GM23248 (cell line): ENCODE measurements at regions not wholly inside any gene's neighbourhood (a gene's known extent, or its start where the extent isn't known, plus 50 kb on each side); places are given as distances from the start of the nearest gene placed in this dataset.

Experiments used
- DNase-seq: peaks from one replicate; pipeline ENCODE4 v3.0.0-alpha.2; 2015
- H2AFZ ChIP-seq: fragments of 200-600 bp; sonication (generic); 2 replicates; pipeline ENCODE4 v1.6.1; 2016; ENCODE audit warnings: antibody characterized with exemption
- H3F3A ChIP-seq: fragments of 200-600 bp; sonication (generic); 2 replicates; pipeline ENCODE4 v1.6.1; 2016; ENCODE audit warnings: mild to moderate bottlenecking, antibody characterized with exemption, mixed run types; ENCODE audit not compliant: insufficient read depth
- H3K27ac ChIP-seq: fragments of 200-600 bp; sonication (generic); 2 replicates; pipeline ENCODE4 v1.5.1; 2016; ENCODE audit warnings: mild to moderate bottlenecking
- H3K27me3 ChIP-seq: fragments of 200-600 bp; sonication (generic); replicated peaks from 2 replicates; pipeline ENCODE4 v1.6.1; 2016; ENCODE audit warnings: mild to moderate bottlenecking; ENCODE audit not compliant: insufficient read depth
- H3K36me3 ChIP-seq: fragments of 200-600 bp; sonication (generic); 2 replicates; pipeline ENCODE4 v1.6.1; 2016; ENCODE audit warnings: low read depth, mild to moderate bottlenecking
- H3K4me1 ChIP-seq: fragments of 200-600 bp; sonication (generic); 2 replicates; pipeline ENCODE4 v1.6.1; 2016; ENCODE audit warnings: mild to moderate bottlenecking; ENCODE audit not compliant: insufficient read depth
- H3K4me2 ChIP-seq: fragments of 200-600 bp; sonication (generic); one replicate; pipeline ENCODE4 v1.6.1; 2016; ENCODE audit warnings: mild to moderate bottlenecking; ENCODE audit not compliant: unreplicated experiment
- H3K4me3 ChIP-seq: fragments of 200-600 bp; sonication (generic); 2 replicates; pipeline ENCODE4 v1.5.1; 2016; ENCODE audit warnings: mild to moderate bottlenecking
- H3K79me2 ChIP-seq: fragments of 200-600 bp; sonication (generic); 2 replicates; pipeline ENCODE4 v1.6.1; 2016; ENCODE audit warnings: mild to moderate bottlenecking; ENCODE audit not compliant: insufficient read depth
- H3K9ac ChIP-seq: fragments of 200-600 bp; sonication (generic); 2 replicates; pipeline ENCODE4 v1.6.1; 2016; ENCODE audit warnings: mild to moderate bottlenecking
- H3K9me2 ChIP-seq: fragments of 200-600 bp; sonication (generic); 2 replicates; pipeline ENCODE4 v1.6.1; 2016; ENCODE audit warnings: mixed run types, mild to moderate bottlenecking, moderate library complexity; ENCODE audit not compliant: insufficient read depth
- H3K9me3 ChIP-seq: fragments of 200-600 bp; sonication (generic); one replicate; pipeline ENCODE4 v1.6.1; 2017; ENCODE audit warnings: low read depth
- H4K20me1 ChIP-seq: fragments of 200-600 bp; sonication (generic); 2 replicates; pipeline ENCODE4 v1.6.0; 2016; ENCODE audit not compliant: insufficient read depth
- EZH2 ChIP-seq: fragments of 200-600 bp; sonication (generic); IDR thresholded peaks from 2 replicates; pipeline ENCODE4 v1.6.1; 2018; ENCODE audit warnings: antibody characterized with exemption, mild to moderate bottlenecking; ENCODE audit not compliant: insufficient read depth, poor library complexity, severe bottlenecking
- EZH2phosphoT487 ChIP-seq: fragments of 200-600 bp; sonication (generic); IDR thresholded peaks from 2 replicates; pipeline ENCODE4 v1.6.1; 2018; ENCODE audit warnings: antibody characterized with exemption, moderate library complexity, mild to moderate bottlenecking, low read depth; ENCODE audit not compliant: insufficient read depth
- WGBS, 2 experiments: methylation state at CpG; one replicate each; pipeline ENCODE4 v1.1.6; 2015 to 2017; ENCODE audit warnings: low lambda C conversion rate in 2 of 2, low coverage in 1 of 2; ENCODE audit errors: missing lambda C conversion rate in 2 of 2; 5-methylcytosine and 5-hydroxymethylcytosine counted together
- in situ Hi-C: fragments of 300-500 bp; cut with MboI; formaldehyde crosslinking; loops from 2 replicates; pipeline ENCODE4 v1.15.0; 2020

DNA sequence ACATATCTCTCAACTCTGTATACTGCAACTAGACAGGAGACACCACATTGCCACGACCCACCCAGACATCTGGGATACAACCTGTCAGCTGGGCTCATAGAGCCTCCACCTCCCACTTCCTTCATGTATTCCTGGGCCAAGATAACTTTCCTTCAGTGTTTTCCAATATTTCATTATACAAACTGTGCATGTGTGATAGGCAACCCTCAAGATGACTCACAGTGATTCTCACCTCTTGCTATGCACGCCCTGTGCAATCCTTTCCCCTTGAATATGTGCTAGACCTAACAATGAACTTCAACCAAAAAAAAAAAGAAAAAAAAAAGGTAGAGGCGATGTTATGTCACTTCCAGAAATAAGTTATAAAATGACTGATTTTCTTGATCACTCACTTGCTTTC, 138.0 kb upstream of the ALCAM start:
- Histone ChIP-seq H3K36me3 (no peaks in the 10 kb centered on the region), H3K9me2 (no peaks in the 10 kb centered on the region), H2AFZ (no peak overlapping the region), H3K4me1 (no peaks in the 10 kb centered on the region), H3F3A (no peaks in the 10 kb centered on the region), H3K27me3 (no peaks in the 10 kb centered on the region), H3K9me3 (no peaks in the 10 kb centered on the region), H3K9ac (no peak overlapping the region), H3K4me3 (no peak overlapping the region), H3K4me2 (no peak overlapping the region), H3K79me2 (no peaks in the 10 kb centered on the region), H4K20me1 (no peaks in the 10 kb centered on the region), H3K27ac (no peak overlapping the region)
- no peak for DNase-seq
- in situ Hi-C loops: no loop called here
- TF ChIP-seq EZH2phosphoT487 (no peak), EZH2 (no peak)
- 45 to 49% methylated on average over 3 of the region's 3 CpGs for WGBS, 2 experiments

DNA sequence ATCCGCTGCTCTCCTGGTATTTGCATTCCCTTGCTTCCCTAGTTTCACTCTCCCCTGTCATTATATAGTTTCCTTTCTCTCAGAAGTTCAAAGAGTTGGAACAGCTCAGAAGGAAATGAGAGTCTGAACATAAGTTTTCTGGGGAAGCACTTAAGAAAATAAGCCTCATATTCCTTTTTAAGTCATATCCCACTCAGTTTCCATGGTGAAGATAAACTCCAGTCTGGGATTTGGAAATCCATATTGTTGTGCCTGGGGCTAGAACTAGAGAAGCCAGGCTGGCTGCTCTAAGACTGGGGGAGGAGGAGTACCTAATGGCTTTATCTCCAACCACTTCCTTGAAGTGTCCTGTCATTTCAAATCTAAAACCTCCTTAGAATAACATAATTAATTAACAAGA, 134.2 kb upstream of the ALCAM start:
- no peak overlapping the region for H2AFZ ChIP-seq
- H3K79me2 ChIP-seq: no peaks in the 10 kb centered on the region
- H3K27me3 ChIP-seq: no peaks in the 10 kb centered on the region; the same call in 1 of the 2 replicates
- H3F3A ChIP-seq: no peaks in the 10 kb centered on the region
- no peaks in the 10 kb centered on the region for H4K20me1 ChIP-seq
- no peaks in the 10 kb centered on the region for H3K4me1 ChIP-seq
- no peak overlapping the region for H3K9ac ChIP-seq
- H3K27ac ChIP-seq: no peak overlapping the region
- H3K4me2 ChIP-seq: no peak overlapping the region
- WGBS, 2 experiments: 41 to 47% methylated on average over 1 of the region's 1 CpG
- no peaks in the 10 kb centered on the region for H3K9me2 ChIP-seq
- no peaks in the 10 kb centered on the region for H3K36me3 ChIP-seq
- in situ Hi-C loops: no loop called here
- H3K9me3 ChIP-seq: no peaks in the 10 kb centered on the region
- no peak for TF ChIP-seq EZH2phosphoT487
- no peak for TF ChIP-seq EZH2
- DNase-seq: no peak
- H3K4me3 ChIP-seq: no peak overlapping the region

DNA sequence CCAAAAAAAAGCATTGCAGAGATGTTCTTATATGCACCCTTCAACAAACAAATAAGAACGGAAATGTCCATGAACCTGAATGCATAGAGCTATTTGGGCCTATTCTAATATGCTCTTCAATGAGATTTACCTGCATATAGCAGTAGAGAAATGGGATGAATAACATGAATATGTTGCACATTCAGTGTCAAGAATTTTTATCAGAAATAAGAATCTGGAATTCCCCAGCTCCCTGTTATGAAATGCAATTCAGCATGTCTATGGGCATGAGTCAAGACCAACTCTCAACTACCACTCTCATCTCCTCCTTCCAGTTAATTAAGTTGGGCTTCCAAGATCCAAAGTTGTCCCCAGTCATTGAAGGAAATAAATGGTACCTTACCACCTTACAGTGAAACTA, 133.7 kb upstream of the ALCAM start:
- in situ Hi-C loops: no loop called here
- H3K79me2 ChIP-seq: no peaks in the 10 kb centered on the region
- no peaks in the 10 kb centered on the region for H4K20me1 ChIP-seq
- H3K4me2 ChIP-seq: no peak overlapping the region
- no peak overlapping the region for H3K9ac ChIP-seq
- TF ChIP-seq EZH2phosphoT487: no peak
- no peak for TF ChIP-seq EZH2
- no peak for DNase-seq
- H3K4me1 ChIP-seq: no peaks in the 10 kb centered on the region
- H3K9me3 ChIP-seq: no peaks in the 10 kb centered on the region
- no peak overlapping the region for H3K4me3 ChIP-seq
- H3F3A ChIP-seq: no peaks in the 10 kb centered on the region
- no peaks in the 10 kb centered on the region for H3K36me3 ChIP-seq
- H2AFZ ChIP-seq: no peak overlapping the region
- H3K9me2 ChIP-seq: no peaks in the 10 kb centered on the region
- no peaks in the 10 kb centered on the region; the same call in 1 of the 2 replicates for H3K27me3 ChIP-seq
- 65 to 86% methylated on average over 1 of the region's 1 CpG for WGBS, 2 experiments
- no peak overlapping the region for H3K27ac ChIP-seq

DNA sequence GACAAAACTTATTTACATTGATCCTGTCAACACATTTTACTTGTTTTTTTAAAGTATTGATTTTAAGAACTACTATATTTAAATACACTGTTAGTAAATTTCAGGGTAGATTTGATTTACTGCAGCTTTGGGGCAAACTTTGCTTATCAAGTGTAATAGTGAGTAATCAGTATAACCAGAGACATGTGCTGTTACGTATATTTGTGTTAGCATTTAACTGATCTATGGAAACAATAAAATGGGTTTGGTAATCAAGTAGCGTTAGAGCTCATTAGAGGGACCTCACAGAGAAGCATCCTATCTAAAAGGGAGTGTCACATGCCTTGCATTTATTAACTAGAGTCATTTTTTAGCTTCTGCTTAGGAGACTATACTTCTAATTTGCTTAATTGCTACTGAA, 131.5 kb upstream of the ALCAM start:
- in situ Hi-C loops: no loop called here
- no peaks in the 10 kb centered on the region for H3K79me2 ChIP-seq
- no peaks in the 10 kb centered on the region; the same call in 1 of the 2 replicates for H3K27me3 ChIP-seq
- no peak overlapping the region for H3K27ac ChIP-seq
- no peaks in the 10 kb centered on the region for H3K4me1 ChIP-seq
- H3K9me3 ChIP-seq: no peaks in the 10 kb centered on the region
- WGBS, 2 experiments: 51 to 67% methylated on average over 2 of the region's 2 CpGs
- no peak overlapping the region for H3K9ac ChIP-seq
- TF ChIP-seq EZH2 (no peak), EZH2phosphoT487 (no peak)
- H2AFZ ChIP-seq: no peak overlapping the region
- no peaks in the 10 kb centered on the region for H3K9me2 ChIP-seq
- no peaks in the 10 kb centered on the region for H4K20me1 ChIP-seq
- no peak overlapping the region for H3K4me3 ChIP-seq
- H3K4me2 ChIP-seq: no peak overlapping the region
- H3K36me3 ChIP-seq: no peaks in the 10 kb centered on the region
- DNase-seq: no peak
- H3F3A ChIP-seq: no peaks in the 10 kb centered on the region

DNA sequence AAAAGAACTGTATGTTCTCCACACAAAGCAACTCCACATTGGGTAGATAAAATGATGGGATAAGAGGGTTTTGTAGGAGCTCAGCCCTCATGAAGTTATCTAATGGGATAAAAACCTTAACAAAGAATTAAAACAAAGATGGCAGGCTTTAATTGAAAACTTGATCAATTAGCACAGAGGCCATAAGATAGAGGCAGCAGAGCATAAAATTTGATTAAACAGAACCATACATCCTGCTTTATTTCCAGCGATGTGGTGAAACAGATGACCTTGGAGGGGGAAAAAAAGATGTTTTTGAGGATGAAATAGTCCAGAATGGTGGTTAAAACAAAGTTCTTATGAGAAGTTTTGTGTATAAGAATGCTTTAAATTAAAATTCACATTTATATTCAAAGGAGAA, 130.9 kb upstream of the ALCAM start:
- Histone ChIP-seq H3K9me2 (no peaks in the 10 kb centered on the region), H3K36me3 (no peaks in the 10 kb centered on the region), H3K4me2 (no peak overlapping the region), H2AFZ (0 out of 2 replicates have a peak overlapping the region, but pooled peaks have one; percentile 12), H3K4me3 (no peak overlapping the region), H3K79me2 (no peaks in the 10 kb centered on the region), H3K9me3 (no peaks in the 10 kb centered on the region), H3K27ac (no peak overlapping the region), H3K27me3 (no peaks in the 10 kb centered on the region; the same call in 1 of the 2 replicates), H4K20me1 (no peaks in the 10 kb centered on the region), H3K4me1 (no peaks in the 10 kb centered on the region), H3F3A (no peaks in the 10 kb centered on the region), H3K9ac (no peak overlapping the region)
- WGBS, 2 experiments: 12 to 13% methylated on average over 1 of the region's 1 CpG
- in situ Hi-C loops: no loop called here
- TF ChIP-seq EZH2: no peak
- no peak for TF ChIP-seq EZH2phosphoT487
- DNase-seq: no peak
